SK-N-SH treated with all-trans-retinoic acid at 6 μM for 48 hours (cell line): ENCODE measurements at regions not wholly inside any gene's neighbourhood (a gene's known extent, or its start where the extent isn't known, plus 50 kb on each side); places are given as distances from the start of the nearest gene placed in this dataset.
A peak's percentile ranks its signal among the peaks of the same experiment; 100 is the strongest.

ENCODE experiments used
- ATAC-seq: fragments of 200-7000 bp; cut with Tn5 transposase; 3 replicates; pipeline ENCODE4 v1.9.1; 2020; ENCODE audit warnings: mild to moderate bottlenecking, moderate library complexity
- ARNTL ChIP-seq: fragments of 450-650 bp; formaldehyde crosslinking; IDR thresholded peaks from 2 replicates; pipeline ENCODE4 v1.5.0; 2020; ENCODE audit warnings: low read depth, mild to moderate bottlenecking, moderate library complexity, borderline replicate concordance
- BACH2 ChIP-seq: fragments of 250-450 bp; sonication (Bioruptor Pico); IDR thresholded peaks from 2 replicates; pipeline ENCODE4 v1.9.0; 2021; ENCODE audit warnings: mild to moderate bottlenecking, borderline replicate concordance
- CSDC2 ChIP-seq: fragments of 250-450 bp; sonication (Bioruptor Pico); IDR thresholded peaks from 2 replicates; pipeline ENCODE4 v1.5.0; 2020; ENCODE audit warnings: mild to moderate bottlenecking, moderate library complexity
- GLIS3 ChIP-seq: fragments of 250-450 bp; sonication (Bioruptor Pico); IDR thresholded peaks from 2 replicates; pipeline ENCODE4 v1.5.0; 2020; ENCODE audit warnings: mild to moderate bottlenecking, moderate library complexity
- ISL1 ChIP-seq: fragments of 250-450 bp; sonication (Bioruptor Pico); IDR thresholded peaks from 2 replicates; pipeline ENCODE4 v2.1.2; 2022; ENCODE audit warnings: mild to moderate bottlenecking, moderate library complexity
- OSR1 ChIP-seq: fragments of 250-450 bp; sonication (Bioruptor Pico); IDR thresholded peaks from 2 replicates; pipeline ENCODE4 v1.8.0; 2022; ENCODE audit warnings: moderate library complexity, mild to moderate bottlenecking, inconsistent platforms
- TCF4 ChIP-seq: fragments of 250-450 bp; sonication (Bioruptor Pico); IDR thresholded peaks from 2 replicates; pipeline ENCODE4 v1.8.0; 2021; ENCODE audit warnings: mild to moderate bottlenecking, moderate library complexity, borderline replicate concordance
- TOX ChIP-seq: fragments of 250-450 bp; sonication (Bioruptor Pico); IDR thresholded peaks from 2 replicates; pipeline ENCODE4 v1.8.0; 2021; ENCODE audit warnings: mild to moderate bottlenecking, moderate library complexity, borderline replicate concordance
- ZFP3 ChIP-seq: fragments of 250-450 bp; sonication (Bioruptor Pico); IDR thresholded peaks from 2 replicates; pipeline ENCODE4 v1.5.0; 2020; ENCODE audit warnings: mild to moderate bottlenecking, moderate library complexity
- ZFP30 ChIP-seq: fragments of 450-650 bp; formaldehyde crosslinking; IDR thresholded peaks from 2 replicates; pipeline ENCODE4 v1.5.0; 2022; ENCODE audit warnings: mild to moderate bottlenecking, moderate library complexity
- ZNF565 ChIP-seq: fragments of 450-650 bp; formaldehyde crosslinking; conservative IDR thresholded peaks from 2 replicates; pipeline ENCODE4 v1.5.0; 2020; ENCODE audit warnings: low read depth, mild to moderate bottlenecking, moderate library complexity
- ZNF8 ChIP-seq: fragments of 450-650 bp; formaldehyde crosslinking; IDR thresholded peaks from 2 replicates; pipeline ENCODE4 v1.5.0; 2020; ENCODE audit warnings: mild to moderate bottlenecking, moderate library complexity
- TF ChIP-seq, protein P1 (sequence below): fragments of 250-450 bp; sonication (Bioruptor Pico); IDR thresholded peaks from 2 replicates; pipeline ENCODE4 v1.5.0; 2020; ENCODE audit warnings: mild to moderate bottlenecking, moderate library complexity
- TF ChIP-seq, protein P2 (sequence below): fragments of 250-450 bp; sonication (Bioruptor Pico); IDR thresholded peaks from 2 replicates; pipeline ENCODE4 v1.5.1; 2020; ENCODE audit warnings: low read depth, mild to moderate bottlenecking, moderate library complexity
- TF ChIP-seq, protein P3 (sequence below): fragments of 250-450 bp; sonication (Bioruptor Pico); IDR thresholded peaks from 2 replicates; pipeline ENCODE4 v1.8.0; 2020; ENCODE audit warnings: mild to moderate bottlenecking, moderate library complexity, borderline replicate concordance
- TF ChIP-seq, protein P4 (sequence below): fragments of 250-450 bp; sonication (Bioruptor Pico); IDR thresholded peaks from 2 replicates; pipeline ENCODE4 v1.8.0; 2021; ENCODE audit warnings: low read depth, mild to moderate bottlenecking, moderate library complexity, borderline replicate concordance
- TF ChIP-seq, protein P5 (sequence below): fragments of 250-450 bp; sonication (Bioruptor Pico); IDR thresholded peaks from 2 replicates; pipeline ENCODE4 v1.5.1; 2021; ENCODE audit warnings: mild to moderate bottlenecking, moderate library complexity

DNA sequence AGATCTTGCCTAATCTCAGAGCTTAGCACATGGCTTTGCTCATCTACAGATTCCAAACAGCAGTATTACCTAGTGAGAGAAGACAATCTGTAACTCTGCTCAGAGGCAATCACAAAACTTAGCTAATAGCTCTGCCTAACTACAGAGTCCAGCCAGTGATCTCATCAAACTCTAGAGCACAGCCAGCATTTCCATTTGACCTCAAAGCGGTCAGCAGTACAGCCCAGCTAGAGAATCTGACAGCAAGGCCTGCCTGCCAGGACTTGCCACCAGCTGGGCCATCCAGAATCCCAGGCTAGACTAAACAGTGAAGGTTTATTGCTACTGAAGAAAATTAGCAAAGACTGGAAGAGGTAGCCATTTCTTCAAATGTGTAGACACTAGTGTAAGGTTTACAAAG is 217.9 kb upstream of the VLDLR start (continued):
- TF ChIP-seq, protein P1, sequence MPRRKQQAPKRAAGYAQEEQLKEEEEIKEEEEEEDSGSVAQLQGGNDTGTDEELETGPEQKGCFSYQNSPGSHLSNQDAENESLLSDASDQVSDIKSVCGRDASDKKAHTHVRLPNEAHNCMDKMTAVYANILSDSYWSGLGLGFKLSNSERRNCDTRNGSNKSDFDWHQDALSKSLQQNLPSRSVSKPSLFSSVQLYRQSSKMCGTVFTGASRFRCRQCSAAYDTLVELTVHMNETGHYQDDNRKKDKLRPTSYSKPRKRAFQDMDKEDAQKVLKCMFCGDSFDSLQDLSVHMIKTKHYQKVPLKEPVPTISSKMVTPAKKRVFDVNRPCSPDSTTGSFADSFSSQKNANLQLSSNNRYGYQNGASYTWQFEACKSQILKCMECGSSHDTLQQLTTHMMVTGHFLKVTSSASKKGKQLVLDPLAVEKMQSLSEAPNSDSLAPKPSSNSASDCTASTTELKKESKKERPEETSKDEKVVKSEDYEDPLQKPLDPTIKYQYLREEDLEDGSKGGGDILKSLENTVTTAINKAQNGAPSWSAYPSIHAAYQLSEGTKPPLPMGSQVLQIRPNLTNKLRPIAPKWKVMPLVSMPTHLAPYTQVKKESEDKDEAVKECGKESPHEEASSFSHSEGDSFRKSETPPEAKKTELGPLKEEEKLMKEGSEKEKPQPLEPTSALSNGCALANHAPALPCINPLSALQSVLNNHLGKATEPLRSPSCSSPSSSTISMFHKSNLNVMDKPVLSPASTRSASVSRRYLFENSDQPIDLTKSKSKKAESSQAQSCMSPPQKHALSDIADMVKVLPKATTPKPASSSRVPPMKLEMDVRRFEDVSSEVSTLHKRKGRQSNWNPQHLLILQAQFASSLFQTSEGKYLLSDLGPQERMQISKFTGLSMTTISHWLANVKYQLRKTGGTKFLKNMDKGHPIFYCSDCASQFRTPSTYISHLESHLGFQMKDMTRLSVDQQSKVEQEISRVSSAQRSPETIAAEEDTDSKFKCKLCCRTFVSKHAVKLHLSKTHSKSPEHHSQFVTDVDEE = no peak

DNA sequence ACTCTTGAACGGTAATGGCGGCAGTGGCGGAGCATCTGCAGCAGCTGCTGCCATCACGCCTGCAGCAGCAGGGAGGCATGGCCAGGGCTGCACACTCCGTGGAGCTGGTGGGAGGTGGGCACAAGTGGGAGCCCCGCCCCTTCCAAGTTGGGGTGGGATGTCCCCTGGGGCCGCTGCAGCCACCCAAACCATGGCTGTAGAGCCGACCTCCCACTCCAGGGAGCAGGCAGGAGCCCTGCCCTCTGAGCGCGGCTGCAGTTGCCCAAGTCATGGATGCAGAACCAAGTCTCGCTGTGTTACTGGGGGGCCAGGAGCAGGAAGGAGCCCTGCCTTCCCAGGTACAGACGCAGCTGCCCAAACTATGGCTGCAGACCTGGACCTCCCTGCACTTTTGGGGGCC is 215.3 kb upstream of the VLDLR start:
- no peak for ATAC-seq
- TF ChIP-seq ZNF565 (CRISPR knock-in tag) = no peak
- TF ChIP-seq, protein P2, sequence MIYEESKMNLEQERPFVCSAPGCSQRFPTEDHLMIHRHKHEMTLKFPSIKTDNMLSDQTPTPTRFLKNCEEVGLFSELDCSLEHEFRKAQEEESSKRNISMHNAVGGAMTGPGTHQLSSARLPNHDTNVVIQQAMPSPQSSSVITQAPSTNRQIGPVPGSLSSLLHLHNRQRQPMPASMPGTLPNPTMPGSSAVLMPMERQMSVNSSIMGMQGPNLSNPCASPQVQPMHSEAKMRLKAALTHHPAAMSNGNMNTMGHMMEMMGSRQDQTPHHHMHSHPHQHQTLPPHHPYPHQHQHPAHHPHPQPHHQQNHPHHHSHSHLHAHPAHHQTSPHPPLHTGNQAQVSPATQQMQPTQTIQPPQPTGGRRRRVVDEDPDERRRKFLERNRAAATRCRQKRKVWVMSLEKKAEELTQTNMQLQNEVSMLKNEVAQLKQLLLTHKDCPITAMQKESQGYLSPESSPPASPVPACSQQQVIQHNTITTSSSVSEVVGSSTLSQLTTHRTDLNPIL (CRISPR knock-in tag) = no peak
- TF ChIP-seq, protein P3, sequence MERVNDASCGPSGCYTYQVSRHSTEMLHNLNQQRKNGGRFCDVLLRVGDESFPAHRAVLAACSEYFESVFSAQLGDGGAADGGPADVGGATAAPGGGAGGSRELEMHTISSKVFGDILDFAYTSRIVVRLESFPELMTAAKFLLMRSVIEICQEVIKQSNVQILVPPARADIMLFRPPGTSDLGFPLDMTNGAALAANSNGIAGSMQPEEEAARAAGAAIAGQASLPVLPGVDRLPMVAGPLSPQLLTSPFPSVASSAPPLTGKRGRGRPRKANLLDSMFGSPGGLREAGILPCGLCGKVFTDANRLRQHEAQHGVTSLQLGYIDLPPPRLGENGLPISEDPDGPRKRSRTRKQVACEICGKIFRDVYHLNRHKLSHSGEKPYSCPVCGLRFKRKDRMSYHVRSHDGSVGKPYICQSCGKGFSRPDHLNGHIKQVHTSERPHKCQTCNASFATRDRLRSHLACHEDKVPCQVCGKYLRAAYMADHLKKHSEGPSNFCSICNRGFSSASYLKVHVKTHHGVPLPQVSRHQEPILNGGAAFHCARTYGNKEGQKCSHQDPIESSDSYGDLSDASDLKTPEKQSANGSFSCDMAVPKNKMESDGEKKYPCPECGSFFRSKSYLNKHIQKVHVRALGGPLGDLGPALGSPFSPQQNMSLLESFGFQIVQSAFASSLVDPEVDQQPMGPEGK = no peak
- TF ChIP-seq BACH2 (CRISPR knock-in tag) = no peak
- TF ChIP-seq ZNF8 = no peak
- no peak for TF ChIP-seq TCF4 (CRISPR knock-in tag)
- TF ChIP-seq, all 23 proteins: peak for 0

DNA sequence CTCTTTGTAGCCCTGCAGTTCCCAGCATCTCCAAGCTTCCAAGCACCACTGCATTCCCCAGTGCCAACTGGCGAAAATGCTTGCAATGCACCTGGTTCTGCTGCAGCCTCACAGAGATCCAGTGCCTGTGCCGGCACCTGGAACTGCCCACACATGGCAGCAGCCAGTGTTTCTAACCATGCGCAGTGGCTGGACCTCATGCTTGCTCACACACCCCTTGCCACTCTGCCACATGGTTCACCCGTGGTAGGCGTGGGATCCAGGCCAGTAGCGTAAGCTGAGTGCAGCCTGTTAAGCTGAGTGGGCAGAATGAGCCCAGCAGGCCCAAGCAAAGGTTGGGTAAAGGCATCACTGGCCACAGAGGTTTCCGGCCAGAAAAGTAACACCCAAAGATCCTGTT is 214.1 kb upstream of the VLDLR start:
- TF ChIP-seq ZNF8 (no peak), ZFP3 (no peak), OSR1 (no peak), BACH2 (CRISPR knock-in tag) (no peak), ARNTL (no peak)
- TF ChIP-seq, protein P1 = no peak
- TF ChIP-seq, protein P4, sequence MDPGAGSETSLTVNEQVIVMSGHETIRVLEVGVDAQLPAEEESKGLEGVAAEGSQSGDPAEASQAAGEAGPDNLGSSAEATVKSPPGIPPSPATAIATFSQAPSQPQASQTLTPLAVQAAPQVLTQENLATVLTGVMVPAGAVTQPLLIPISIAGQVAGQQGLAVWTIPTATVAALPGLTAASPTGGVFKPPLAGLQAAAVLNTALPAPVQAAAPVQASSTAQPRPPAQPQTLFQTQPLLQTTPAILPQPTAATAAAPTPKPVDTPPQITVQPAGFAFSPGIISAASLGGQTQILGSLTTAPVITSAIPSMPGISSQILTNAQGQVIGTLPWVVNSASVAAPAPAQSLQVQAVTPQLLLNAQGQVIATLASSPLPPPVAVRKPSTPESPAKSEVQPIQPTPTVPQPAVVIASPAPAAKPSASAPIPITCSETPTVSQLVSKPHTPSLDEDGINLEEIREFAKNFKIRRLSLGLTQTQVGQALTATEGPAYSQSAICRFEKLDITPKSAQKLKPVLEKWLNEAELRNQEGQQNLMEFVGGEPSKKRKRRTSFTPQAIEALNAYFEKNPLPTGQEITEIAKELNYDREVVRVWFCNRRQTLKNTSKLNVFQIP (CRISPR knock-in tag) = no peak
- TF ChIP-seq, protein P5, sequence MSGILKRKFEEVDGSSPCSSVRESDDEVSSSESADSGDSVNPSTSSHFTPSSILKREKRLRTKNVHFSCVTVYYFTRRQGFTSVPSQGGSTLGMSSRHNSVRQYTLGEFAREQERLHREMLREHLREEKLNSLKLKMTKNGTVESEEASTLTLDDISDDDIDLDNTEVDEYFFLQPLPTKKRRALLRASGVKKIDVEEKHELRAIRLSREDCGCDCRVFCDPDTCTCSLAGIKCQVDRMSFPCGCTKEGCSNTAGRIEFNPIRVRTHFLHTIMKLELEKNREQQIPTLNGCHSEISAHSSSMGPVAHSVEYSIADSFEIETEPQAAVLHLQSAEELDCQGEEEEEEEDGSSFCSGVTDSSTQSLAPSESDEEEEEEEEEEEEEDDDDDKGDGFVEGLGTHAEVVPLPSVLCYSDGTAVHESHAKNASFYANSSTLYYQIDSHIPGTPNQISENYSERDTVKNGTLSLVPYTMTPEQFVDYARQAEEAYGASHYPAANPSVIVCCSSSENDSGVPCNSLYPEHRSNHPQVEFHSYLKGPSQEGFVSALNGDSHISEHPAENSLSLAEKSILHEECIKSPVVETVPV (CRISPR knock-in tag) = no peak
- no peak for ATAC-seq

DNA sequence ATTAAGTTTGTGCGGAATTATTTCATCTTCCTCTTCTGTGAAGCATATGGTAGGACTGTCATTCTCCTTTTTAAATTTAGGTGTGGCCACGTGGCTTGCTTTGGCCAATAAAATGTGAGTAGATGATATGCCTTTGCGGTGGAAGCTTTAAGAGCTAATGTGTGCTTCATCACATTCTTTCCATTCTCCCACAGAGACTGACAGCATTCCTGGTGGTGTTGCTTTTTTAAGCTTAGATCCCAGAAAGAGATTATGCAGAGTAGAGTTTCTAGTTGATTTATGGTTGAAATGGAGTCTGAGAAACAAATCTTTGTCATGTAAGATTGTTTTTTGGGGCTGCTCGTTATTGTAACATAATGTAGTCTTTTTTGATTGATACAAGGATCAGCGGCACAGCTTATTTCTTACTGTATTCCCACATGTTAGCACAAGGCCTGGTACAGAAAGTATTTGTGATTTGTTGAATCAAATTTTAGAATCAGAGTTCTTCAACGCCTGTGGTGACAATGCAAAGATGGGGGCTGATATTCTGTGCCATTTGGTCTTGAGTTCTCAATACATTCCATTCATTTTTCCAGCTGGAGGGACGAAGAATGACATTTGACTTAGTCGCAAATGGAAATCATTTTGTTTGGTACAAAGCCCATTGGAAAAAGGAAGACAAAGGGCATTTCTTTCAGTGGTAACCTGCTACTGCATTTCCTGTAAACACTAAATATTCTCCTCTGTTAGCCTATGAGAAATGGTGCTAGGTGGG is 209.9 kb upstream of the VLDLR start:
- TF ChIP-seq ISL1 (CRISPR knock-in tag) (peak; percentile 67), GLIS3 (no peak), CSDC2 (CRISPR knock-in tag) (no peak), ZFP3 (no peak), TOX (no peak), OSR1 (no peak), ZFP30 (CRISPR knock-in tag) (no peak)
- TF ChIP-seq, protein P1 = no peak
- TF ChIP-seq, protein P3 = no peak
- ATAC-seq = peak; percentile 67
